ENCODE measurements at regions not wholly inside any gene's neighbourhood (a gene's known extent, or its start where the extent isn't known, plus 50 kb on each side); places are given as distances from the start of the nearest gene placed in this dataset.
"Not testable (repeated sequence)": the region's sequence is repeated elsewhere in the genome, so short reads cannot be mapped to it uniquely, and the experiment has no call there.

DNA sequence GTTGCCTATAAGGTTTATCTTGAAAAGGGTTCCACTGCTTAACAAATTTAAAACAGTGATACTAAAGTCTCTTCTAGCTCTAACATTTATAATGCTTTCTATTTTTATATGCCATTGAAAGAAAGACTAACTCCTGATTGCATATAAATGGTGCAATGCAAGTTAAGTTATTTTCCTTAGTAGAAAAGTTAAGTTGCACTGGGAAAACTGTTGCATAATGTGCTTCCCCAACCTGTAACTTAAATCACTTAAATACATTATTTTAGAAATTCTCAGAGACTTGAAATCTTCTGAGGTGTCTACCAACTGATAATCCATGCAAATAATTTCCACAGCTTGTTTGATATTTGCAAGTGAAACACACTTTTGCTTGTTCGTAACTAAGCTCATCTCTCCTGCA, 175.0 kb upstream of the HMCN1 start:
- H3K4me1 ChIP-seq (ENCODE audit: control insufficient read depth, insufficient read depth, low read length), result peaks cover 7% of the 10 kb centered on the region
- H3K27ac ChIP-seq (ENCODE audit: low read depth, low read length), result no peak overlapping the region
- H3K27me3 ChIP-seq (ENCODE audit: control insufficient read depth, insufficient read depth, low read length), result no peaks in the 10 kb centered on the region
- H3K9me3 ChIP-seq (ENCODE audit: control insufficient read depth, insufficient read depth, low read length), result no peaks in the 10 kb centered on the region
- no peaks in the 10 kb centered on the region for H3K36me3 ChIP-seq (ENCODE audit: control insufficient read depth, insufficient read depth, low read length)
- no peak overlapping the region for H3K4me3 ChIP-seq (ENCODE audit: low read depth, low read length)
- no peak for DNase-seq (ENCODE audit: low read depth in 4 of 6, low spot score in 6 of 6)
- WGBS (ENCODE audit: insufficient coverage), result no CpG with 5 or more reads among the region's 1 CpG

DNA sequence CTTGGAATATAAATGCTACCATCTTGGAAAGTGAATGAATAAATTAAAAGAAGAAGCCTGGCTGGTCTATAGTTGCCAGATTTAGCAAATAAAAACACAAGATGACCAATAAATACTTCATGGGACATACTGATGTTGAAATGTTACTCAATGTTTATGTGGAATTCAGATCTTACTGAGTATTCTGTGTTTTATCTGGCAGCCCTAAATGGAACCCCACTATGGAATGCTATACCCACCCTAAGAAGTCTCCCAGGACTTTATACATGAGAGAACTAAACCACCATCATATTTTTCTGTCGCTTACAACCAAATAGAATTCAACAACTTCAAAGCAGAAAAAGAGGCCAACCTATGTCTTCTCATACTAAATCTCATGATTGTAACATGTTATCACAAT, 177.6 kb upstream of the HMCN1 start:
- Histone ChIP-seq H3K4me1 (ENCODE audit: control insufficient read depth, insufficient read depth, low read length) (peaks cover 7% of the 10 kb centered on the region), H3K4me3 (ENCODE audit: low read depth, low read length) (no peak overlapping the region), H3K27ac (ENCODE audit: low read depth, low read length) (no peak overlapping the region), H3K27me3 (ENCODE audit: control insufficient read depth, insufficient read depth, low read length) (no peaks in the 10 kb centered on the region), H3K36me3 (ENCODE audit: control insufficient read depth, insufficient read depth, low read length) (no peaks in the 10 kb centered on the region), H3K9me3 (ENCODE audit: control insufficient read depth, insufficient read depth, low read length) (no peaks in the 10 kb centered on the region)
- WGBS (ENCODE audit: insufficient coverage), result 56% methylated on average over 1 of the region's 1 CpG
- DNase-seq (ENCODE audit: low read depth in 4 of 6, low spot score in 6 of 6), result no peak

DNA sequence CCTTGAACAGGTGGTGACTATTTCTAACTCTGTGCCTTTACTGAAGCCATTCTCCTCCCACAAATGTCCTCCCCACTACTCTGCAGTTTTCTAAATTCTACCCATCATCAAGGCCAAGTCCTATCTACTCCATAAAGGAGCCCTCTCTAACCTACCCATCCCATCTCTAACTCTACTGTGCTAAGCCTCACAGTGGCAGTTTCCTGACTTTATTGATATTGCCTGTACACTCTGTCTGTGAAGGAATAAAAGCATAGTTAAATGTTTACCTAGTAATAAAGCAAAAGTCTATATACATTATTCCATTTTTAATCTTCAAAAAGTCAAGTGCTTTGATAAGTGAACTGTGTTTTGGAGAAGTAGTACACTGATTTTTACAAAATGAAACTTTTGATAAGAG, 178.4 kb upstream of the HMCN1 start:
- no peak overlapping the region for H3K4me3 ChIP-seq (ENCODE audit: low read depth, low read length)
- H3K27ac ChIP-seq (ENCODE audit: low read depth, low read length), result no peak overlapping the region
- no peaks in the 10 kb centered on the region for H3K9me3 ChIP-seq (ENCODE audit: control insufficient read depth, insufficient read depth, low read length)
- H3K36me3 ChIP-seq (ENCODE audit: control insufficient read depth, insufficient read depth, low read length), result no peaks in the 10 kb centered on the region
- H3K4me1 ChIP-seq (ENCODE audit: control insufficient read depth, insufficient read depth, low read length), result peaks cover 5% of the 10 kb centered on the region
- DNase-seq (ENCODE audit: low read depth in 4 of 6, low spot score in 6 of 6), result no peak
- H3K27me3 ChIP-seq (ENCODE audit: control insufficient read depth, insufficient read depth, low read length), result no peaks in the 10 kb centered on the region

DNA sequence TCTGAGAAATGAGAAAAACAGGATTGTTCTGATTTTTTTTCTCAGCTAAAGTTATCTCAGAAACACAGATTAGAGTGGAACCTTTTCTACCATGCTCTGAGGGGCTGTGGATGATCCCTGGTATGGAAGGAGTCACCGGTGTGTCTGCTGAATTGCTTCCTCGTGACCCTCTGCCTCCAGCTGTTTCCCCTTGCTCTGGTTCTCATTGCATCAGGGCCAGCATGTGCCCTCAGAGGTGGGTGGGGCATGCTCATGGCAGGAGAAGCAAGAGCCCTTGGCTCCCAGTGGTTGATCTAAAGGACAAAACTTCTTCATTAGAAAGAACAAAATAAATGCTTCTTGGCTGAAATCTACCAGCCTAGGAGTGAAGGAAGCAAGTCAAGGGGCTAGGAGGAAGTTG, 183.2 kb upstream of the HMCN1 start:
- Histone ChIP-seq H3K36me3 (ENCODE audit: control insufficient read depth, insufficient read depth, low read length) (no peaks in the 10 kb centered on the region), H3K27me3 (ENCODE audit: control insufficient read depth, insufficient read depth, low read length) (no peaks in the 10 kb centered on the region)
- 86% methylated on average over 2 of the region's 2 CpGs for WGBS (ENCODE audit: insufficient coverage)

DNA sequence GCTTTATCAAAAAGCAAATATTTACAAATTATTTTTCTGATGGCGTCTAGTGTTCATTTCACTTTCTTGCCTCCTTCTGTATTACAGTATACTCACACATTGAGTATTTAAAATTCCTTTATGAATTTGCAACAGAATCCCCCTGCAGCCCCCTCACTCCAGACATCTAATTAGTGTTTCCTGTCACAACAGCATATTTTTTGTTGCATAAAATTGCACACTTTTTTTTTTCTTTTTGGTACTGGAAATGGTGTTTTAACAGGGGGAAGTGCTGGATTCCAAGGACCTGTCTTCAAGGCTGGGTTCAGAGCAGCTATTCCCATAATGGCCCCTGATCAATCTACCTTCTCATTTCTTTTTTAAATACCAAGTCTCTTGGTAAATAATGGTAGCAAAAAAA, 184.3 kb upstream of the HMCN1 start:
- DNase-seq (ENCODE audit: low read depth in 4 of 6, low spot score in 6 of 6), result peak in 1 of 6 donors; percentile 53
- Histone ChIP-seq H3K27ac (ENCODE audit: low read depth, low read length) (no peak overlapping the region), H3K4me3 (ENCODE audit: low read depth, low read length) (no peak overlapping the region), H3K4me1 (ENCODE audit: control insufficient read depth, insufficient read depth, low read length) (no peaks in the 10 kb centered on the region), H3K9me3 (ENCODE audit: control insufficient read depth, insufficient read depth, low read length) (no peaks in the 10 kb centered on the region), H3K36me3 (ENCODE audit: control insufficient read depth, insufficient read depth, low read length) (no peaks in the 10 kb centered on the region), H3K27me3 (ENCODE audit: control insufficient read depth, insufficient read depth, low read length) (no peaks in the 10 kb centered on the region)
- no CpG with 5 or more reads among the region's 1 CpG for WGBS (ENCODE audit: insufficient coverage)

More for the DNA sequence above, 183.2 kb upstream of the HMCN1 start:
- no peaks in the 10 kb centered on the region for H3K9me3 ChIP-seq (ENCODE audit: control insufficient read depth, insufficient read depth, low read length)
- DNase-seq (ENCODE audit: low read depth in 4 of 6, low spot score in 6 of 6), result no peak
- no peak overlapping the region for H3K4me3 ChIP-seq (ENCODE audit: low read depth, low read length)
- no peaks in the 10 kb centered on the region for H3K4me1 ChIP-seq (ENCODE audit: control insufficient read depth, insufficient read depth, low read length)
- no peak overlapping the region for H3K27ac ChIP-seq (ENCODE audit: low read depth, low read length)

DNA sequence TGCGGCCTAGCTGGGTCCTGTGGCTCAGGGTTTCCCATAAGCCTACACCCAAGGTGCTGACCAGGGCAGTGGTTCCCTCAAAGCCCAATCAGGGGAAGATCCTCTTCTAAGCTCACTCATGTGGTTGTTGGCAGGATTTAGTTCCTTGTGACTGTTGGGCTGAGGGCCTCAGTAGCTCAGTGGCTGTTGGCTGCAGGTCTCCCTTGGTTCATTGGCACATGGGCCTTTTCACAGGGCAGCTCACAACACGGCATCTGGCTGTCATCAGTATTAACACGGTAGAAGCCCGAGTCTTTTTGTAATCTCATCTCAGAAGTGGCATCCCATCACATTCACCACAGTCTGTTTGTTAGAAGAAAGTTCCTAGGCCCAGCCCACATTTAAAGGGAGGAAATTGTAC, 188.2 kb upstream of the HMCN1 start:
- Histone ChIP-seq H3K9me3 (ENCODE audit: control insufficient read depth, insufficient read depth, low read length) (no peaks in the 10 kb centered on the region), H3K36me3 (ENCODE audit: control insufficient read depth, insufficient read depth, low read length) (no peaks in the 10 kb centered on the region), H3K27me3 (ENCODE audit: control insufficient read depth, insufficient read depth, low read length) (no peaks in the 10 kb centered on the region), H3K27ac (ENCODE audit: low read depth, low read length) (no peak overlapping the region), H3K4me3 (ENCODE audit: low read depth, low read length) (no peak overlapping the region), H3K4me1 (ENCODE audit: control insufficient read depth, insufficient read depth, low read length) (no peaks in the 10 kb centered on the region)
- WGBS (ENCODE audit: insufficient coverage), result 100% methylated on average over 2 of the region's 4 CpGs
- DNase-seq (ENCODE audit: low read depth in 4 of 6, low spot score in 6 of 6), result no peak

DNA sequence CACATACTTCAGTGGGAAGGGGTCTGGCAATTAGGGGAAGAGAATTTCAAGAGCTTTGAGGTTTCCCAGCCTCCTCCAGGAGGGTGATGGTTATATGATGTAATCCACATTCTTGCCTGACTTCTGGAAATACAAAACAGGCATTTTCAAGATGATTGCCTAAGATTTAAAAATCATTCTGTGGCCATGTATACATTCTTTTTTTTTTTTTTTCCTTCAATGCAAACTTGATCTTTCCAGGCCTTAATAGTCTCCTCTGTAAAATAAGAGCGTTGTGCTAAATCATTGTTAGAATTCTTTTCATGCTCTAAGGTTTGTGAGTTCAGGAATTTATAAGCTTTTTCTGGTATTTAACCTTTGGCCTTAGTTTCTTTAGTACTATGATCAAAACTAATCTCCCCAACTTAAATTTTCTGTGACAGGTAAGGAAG, 192.3 kb upstream of the HMCN1 start:
- H3K27me3 ChIP-seq (ENCODE audit: control insufficient read depth, insufficient read depth, low read length), result no peaks in the 10 kb centered on the region
- no peak overlapping the region for H3K4me3 ChIP-seq (ENCODE audit: low read depth, low read length)
- no peaks in the 10 kb centered on the region for H3K36me3 ChIP-seq (ENCODE audit: control insufficient read depth, insufficient read depth, low read length)
- no peaks in the 10 kb centered on the region for H3K4me1 ChIP-seq (ENCODE audit: control insufficient read depth, insufficient read depth, low read length)
- H3K27ac ChIP-seq (ENCODE audit: low read depth, low read length), result no peak overlapping the region
- H3K9me3 ChIP-seq (ENCODE audit: control insufficient read depth, insufficient read depth, low read length), result no peaks in the 10 kb centered on the region
- WGBS (ENCODE audit: insufficient coverage), result no CpG with 5 or more reads among the region's 1 CpG
- no peak for DNase-seq (ENCODE audit: low read depth in 4 of 6, low spot score in 6 of 6)

DNA sequence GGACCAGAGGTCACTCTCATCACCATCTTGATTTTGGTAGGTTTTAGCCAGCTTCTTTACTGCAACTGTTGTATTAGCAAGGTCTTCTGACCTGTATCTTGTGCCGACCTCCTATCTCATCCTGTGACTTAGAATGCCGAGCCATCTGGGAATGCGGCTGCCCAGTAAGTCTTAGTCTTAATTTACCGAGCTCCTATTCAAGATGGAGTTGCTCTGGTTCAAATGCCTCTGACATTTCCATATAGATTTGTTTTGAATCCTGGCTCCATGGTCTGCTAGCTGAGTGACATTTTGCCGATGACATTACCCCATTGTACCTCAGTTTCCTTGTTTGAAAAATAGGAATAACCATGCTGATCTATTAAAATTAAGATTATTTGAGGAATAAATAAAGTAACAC, 193.9 kb upstream of the HMCN1 start:
- H3K4me1 ChIP-seq (ENCODE audit: control insufficient read depth, insufficient read depth, low read length), result no peaks in the 10 kb centered on the region
- DNase-seq (ENCODE audit: low read depth in 4 of 6, low spot score in 6 of 6), result no peak
- no peak overlapping the region for H3K4me3 ChIP-seq (ENCODE audit: low read depth, low read length)
- no peak overlapping the region for H3K27ac ChIP-seq (ENCODE audit: low read depth, low read length)
- no peaks in the 10 kb centered on the region for H3K9me3 ChIP-seq (ENCODE audit: control insufficient read depth, insufficient read depth, low read length)
- no peaks in the 10 kb centered on the region for H3K36me3 ChIP-seq (ENCODE audit: control insufficient read depth, insufficient read depth, low read length)
- WGBS (ENCODE audit: insufficient coverage), result 74% methylated on average over 4 of the region's 5 CpGs
- H3K27me3 ChIP-seq (ENCODE audit: control insufficient read depth, insufficient read depth, low read length), result no peaks in the 10 kb centered on the region

DNA sequence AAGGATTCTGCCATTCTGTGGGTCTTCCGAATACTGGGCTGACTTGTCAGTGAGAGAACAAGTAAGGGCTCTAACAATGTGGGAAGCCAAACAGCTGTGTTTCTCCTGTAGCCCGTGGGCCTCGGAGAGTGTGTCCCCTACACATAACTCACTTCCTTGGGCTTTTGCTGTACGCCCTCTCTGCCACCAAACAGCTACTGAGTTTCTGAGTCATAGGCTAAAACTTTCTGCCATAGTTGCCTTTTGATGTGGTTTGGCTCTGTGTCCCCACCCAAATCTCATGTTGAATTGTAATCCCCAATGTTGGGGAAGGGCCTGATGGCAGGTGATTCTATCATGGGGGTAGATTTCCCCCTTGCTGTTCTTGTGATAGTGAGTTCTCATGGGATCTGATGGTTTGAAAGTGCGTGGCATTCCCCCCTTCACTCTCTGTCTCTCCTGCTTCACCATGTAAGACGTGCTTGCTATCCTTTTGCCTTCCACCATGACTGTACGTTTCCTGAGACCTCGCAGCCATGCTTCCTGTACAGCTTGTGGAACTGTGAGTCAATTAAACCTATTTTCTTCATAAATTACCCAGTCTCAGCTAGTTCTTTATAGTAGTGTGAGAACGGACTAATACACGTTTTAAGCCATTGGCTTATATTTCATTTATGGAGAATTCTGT, 194.8 kb upstream of the HMCN1 start:
- WGBS (ENCODE audit: insufficient coverage), result 47% methylated on average over 4 of the region's 10 CpGs
- DNase-seq (ENCODE audit: low read depth in 4 of 6, low spot score in 6 of 6), result no peak
- Histone ChIP-seq H3K27me3 (ENCODE audit: control insufficient read depth, insufficient read depth, low read length) (no peaks in the 10 kb centered on the region), H3K27ac (ENCODE audit: low read depth, low read length) (no peak overlapping the region), H3K36me3 (ENCODE audit: control insufficient read depth, insufficient read depth, low read length) (no peaks in the 10 kb centered on the region), H3K4me3 (ENCODE audit: low read depth, low read length) (no peak overlapping the region), H3K4me1 (ENCODE audit: control insufficient read depth, insufficient read depth, low read length) (no peaks in the 10 kb centered on the region), H3K9me3 (ENCODE audit: control insufficient read depth, insufficient read depth, low read length) (no peaks in the 10 kb centered on the region)

DNA sequence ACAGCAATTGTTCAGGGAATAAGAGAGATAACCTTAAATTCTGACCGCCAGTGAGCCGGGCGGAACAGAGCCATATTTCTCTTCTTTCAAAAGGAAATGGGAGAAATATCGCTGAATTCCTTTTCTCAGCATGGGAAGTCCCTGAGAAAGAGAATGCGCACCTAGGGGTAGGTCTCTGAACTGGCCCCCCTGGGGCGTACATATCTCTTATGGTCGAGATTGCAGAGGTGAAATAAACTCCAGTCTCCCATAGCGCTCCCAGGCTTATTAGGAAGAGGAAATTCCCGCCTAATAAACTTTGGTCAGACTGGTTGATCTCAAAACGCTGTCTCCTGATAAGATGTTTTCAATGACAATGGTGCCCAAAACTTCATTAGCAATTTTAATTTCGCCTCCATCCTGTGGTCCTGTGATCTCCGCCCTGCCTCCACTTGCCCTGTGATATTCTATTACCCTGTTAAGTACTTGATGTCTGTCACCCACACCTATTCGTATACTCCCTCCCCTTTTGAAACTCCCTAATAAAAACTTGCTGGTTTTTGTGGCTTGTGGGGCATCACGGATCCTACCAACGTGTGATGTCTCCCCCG, 195.8 kb upstream of the HMCN1 start:
- H3K9me3 ChIP-seq (ENCODE audit: control insufficient read depth, insufficient read depth, low read length); H3K36me3 ChIP-seq (ENCODE audit: control insufficient read depth, insufficient read depth, low read length); H3K4me1 ChIP-seq (ENCODE audit: control insufficient read depth, insufficient read depth, low read length); H3K4me3 ChIP-seq (ENCODE audit: low read depth, low read length); DNase-seq (ENCODE audit: low read depth in 4 of 6, low spot score in 6 of 6); H3K27me3 ChIP-seq (ENCODE audit: control insufficient read depth, insufficient read depth, low read length); H3K27ac ChIP-seq (ENCODE audit: low read depth, low read length): not testable (repeated sequence)
- whole genome bisulfite sequencing (ENCODE audit: insufficient coverage), result no CpG with 5 or more reads among the region's 16 CpGs

Data from spinal cord (tissue), 9 donors.